ENCODE measurements at regions not wholly inside any gene's neighbourhood (a gene's known extent, or its start where the extent isn't known, plus 50 kb on each side); places are given as distances from the start of the nearest gene placed in this dataset.

DNA sequence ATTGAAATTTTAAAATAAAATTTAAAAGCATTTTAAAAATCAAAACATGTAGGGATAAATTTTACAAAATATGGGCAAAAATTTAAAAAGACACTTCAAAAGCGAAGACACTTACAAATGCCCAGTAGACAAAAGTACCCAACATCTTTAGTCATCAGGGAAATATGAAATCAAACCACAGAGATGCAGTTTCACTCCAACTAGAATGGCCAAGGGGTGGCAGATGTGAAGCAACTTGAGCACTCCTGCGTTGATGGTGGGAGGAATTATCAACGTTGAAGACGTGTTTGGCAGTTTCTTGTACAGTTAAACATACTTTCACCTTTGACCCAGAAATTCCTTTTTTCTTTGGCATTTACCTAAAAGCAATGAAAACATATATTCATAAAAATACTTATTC, 518.0 kb upstream of the SGCG start:
- 91% methylated on average over 4 of the region's 4 CpGs for WGBS
- no peaks in the 10 kb centered on the region for H3K4me1 ChIP-seq (ENCODE audit: control insufficient read depth in 2 of 2, insufficient read depth in 2 of 2, low read length in 2 of 2)
- H3K4me3 ChIP-seq (ENCODE audit: low read length in 2 of 2) = no peak overlapping the region
- no peak for DNase-seq (ENCODE audit: low read depth in 6 of 9, low spot score in 9 of 9)
- H3K27me3 ChIP-seq (ENCODE audit: control insufficient read depth in 2 of 2, insufficient read depth in 1 of 2, low read length in 1 of 2) = no peaks in the 10 kb centered on the region
- H3K36me3 ChIP-seq (ENCODE audit: control insufficient read depth in 2 of 2, insufficient read depth in 2 of 2, low read length in 1 of 2) = no peaks in the 10 kb centered on the region
- H3K9me3 ChIP-seq (ENCODE audit: control insufficient read depth in 2 of 2, insufficient read depth in 1 of 2, low read length in 1 of 2) = no peaks in the 10 kb centered on the region
- H3K27ac ChIP-seq (ENCODE audit: low read depth in 1 of 2, low read length in 1 of 2) = no peak overlapping the region

GRCh38 chr13:22665506-22665905, 515.3 kb upstream of the SGCG start:
- H3K36me3 ChIP-seq (ENCODE audit: control insufficient read depth in 2 of 2, insufficient read depth in 2 of 2, low read length in 1 of 2) = no peaks in the 10 kb centered on the region
- no peak overlapping the region for H3K4me3 ChIP-seq (ENCODE audit: low read length in 2 of 2)
- no peaks in the 10 kb centered on the region for H3K27me3 ChIP-seq (ENCODE audit: control insufficient read depth in 2 of 2, insufficient read depth in 1 of 2, low read length in 1 of 2)
- H3K4me1 ChIP-seq (ENCODE audit: control insufficient read depth in 2 of 2, insufficient read depth in 2 of 2, low read length in 2 of 2) = no peaks in the 10 kb centered on the region
- no peak for DNase-seq (ENCODE audit: low read depth in 6 of 9, low spot score in 9 of 9)
- 67% methylated on average over 2 of the region's 2 CpGs for WGBS
- H3K9me3 ChIP-seq (ENCODE audit: control insufficient read depth in 2 of 2, insufficient read depth in 1 of 2, low read length in 1 of 2) = no peaks in the 10 kb centered on the region
- no peak overlapping the region for H3K27ac ChIP-seq (ENCODE audit: low read depth in 1 of 2, low read length in 1 of 2)

DNA sequence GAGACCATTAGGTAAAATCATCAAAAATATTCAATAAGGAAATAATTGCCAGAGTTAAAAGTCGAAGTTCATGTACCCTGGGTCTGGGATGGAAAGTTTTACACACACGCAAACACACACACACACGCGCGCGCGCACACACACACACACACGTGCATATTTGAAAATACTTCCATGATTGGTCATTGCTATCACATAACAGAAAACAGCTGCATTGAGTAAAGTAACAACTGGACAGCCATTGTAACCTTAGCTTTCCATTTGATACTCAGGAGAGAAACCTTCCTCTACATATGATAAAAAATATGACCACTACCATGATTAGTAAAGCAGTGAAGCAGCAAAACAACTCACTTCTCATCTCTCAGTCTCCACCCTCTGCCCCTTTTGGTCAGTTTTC, 490.0 kb upstream of the SGCG start:
- no peaks in the 10 kb centered on the region for H3K36me3 ChIP-seq (ENCODE audit: control insufficient read depth in 2 of 2, insufficient read depth in 2 of 2, low read length in 1 of 2)
- H3K27ac ChIP-seq (ENCODE audit: low read depth in 1 of 2, low read length in 1 of 2) = no peak overlapping the region
- no peaks in the 10 kb centered on the region for H3K9me3 ChIP-seq (ENCODE audit: control insufficient read depth in 2 of 2, insufficient read depth in 1 of 2, low read length in 1 of 2)
- no peaks in the 10 kb centered on the region for H3K27me3 ChIP-seq (ENCODE audit: control insufficient read depth in 2 of 2, insufficient read depth in 1 of 2, low read length in 1 of 2)
- no peak overlapping the region for H3K4me3 ChIP-seq (ENCODE audit: low read length in 2 of 2)
- DNase-seq (ENCODE audit: low read depth in 6 of 9, low spot score in 9 of 9) = no peak
- H3K4me1 ChIP-seq (ENCODE audit: control insufficient read depth in 2 of 2, insufficient read depth in 2 of 2, low read length in 2 of 2) = no peaks in the 10 kb centered on the region
- WGBS = 81% methylated on average over 8 of the region's 8 CpGs

DNA sequence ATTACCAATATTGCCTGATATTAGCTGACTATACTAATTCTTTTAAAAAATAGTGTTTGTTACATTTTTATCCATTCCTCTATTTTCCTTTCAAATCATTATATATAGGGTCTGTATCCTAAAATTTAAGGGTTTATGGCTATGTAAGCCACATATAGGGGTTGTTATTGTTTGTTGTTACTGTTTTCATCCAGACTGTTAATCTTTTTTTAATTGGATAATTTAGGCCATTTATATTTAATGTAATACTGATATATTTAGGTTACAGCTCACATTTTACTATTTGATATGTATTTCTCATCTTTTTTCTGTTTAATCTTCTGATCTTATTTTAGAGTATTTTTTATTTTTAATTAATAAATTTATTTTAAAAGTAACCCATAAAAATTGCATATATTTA, 487.1 kb upstream of the SGCG start:
- Histone ChIP-seq H3K36me3 (ENCODE audit: control insufficient read depth in 2 of 2, insufficient read depth in 2 of 2, low read length in 1 of 2) (no peaks in the 10 kb centered on the region), H3K4me3 (ENCODE audit: low read length in 2 of 2) (no peak overlapping the region), H3K27ac (ENCODE audit: low read depth in 1 of 2, low read length in 1 of 2) (no peak overlapping the region), H3K9me3 (ENCODE audit: control insufficient read depth in 2 of 2, insufficient read depth in 1 of 2, low read length in 1 of 2) (no peaks in the 10 kb centered on the region), H3K27me3 (ENCODE audit: control insufficient read depth in 2 of 2, insufficient read depth in 1 of 2, low read length in 1 of 2) (no peaks in the 10 kb centered on the region), H3K4me1 (ENCODE audit: control insufficient read depth in 2 of 2, insufficient read depth in 2 of 2, low read length in 2 of 2) (no peaks in the 10 kb centered on the region)
- no peak for DNase-seq (ENCODE audit: low read depth in 6 of 9, low spot score in 9 of 9)

DNA sequence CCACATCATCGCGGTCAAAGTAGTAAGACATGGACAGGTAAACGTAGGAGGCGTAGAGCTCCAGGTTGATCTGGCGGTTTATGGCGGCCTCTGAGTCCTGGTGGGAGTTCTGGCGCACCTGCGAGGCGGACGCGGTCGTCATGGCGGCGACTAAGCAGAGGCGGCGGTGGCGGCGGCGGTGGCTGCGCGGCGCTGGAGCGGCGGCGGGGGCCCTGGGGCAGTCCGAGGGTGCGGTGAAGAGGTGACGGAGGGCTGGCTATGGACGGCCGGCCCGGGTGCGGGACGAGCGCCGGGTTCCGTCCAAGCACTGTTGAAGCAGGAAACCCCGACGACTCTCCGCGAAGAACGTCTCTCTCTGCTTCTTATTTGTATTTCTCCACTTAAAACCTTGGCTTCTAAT, 484.3 kb upstream of the SGCG start:
- Histone ChIP-seq H3K4me1 (ENCODE audit: control insufficient read depth in 2 of 2, insufficient read depth in 2 of 2, low read length in 2 of 2) (no peaks in the 10 kb centered on the region), H3K9me3 (ENCODE audit: control insufficient read depth in 2 of 2, insufficient read depth in 1 of 2, low read length in 1 of 2) (no peaks in the 10 kb centered on the region), H3K27ac (ENCODE audit: low read depth in 1 of 2, low read length in 1 of 2) (no peak overlapping the region), H3K4me3 (ENCODE audit: low read length in 2 of 2) (no peak overlapping the region), H3K36me3 (ENCODE audit: control insufficient read depth in 2 of 2, insufficient read depth in 2 of 2, low read length in 1 of 2) (no peaks in the 10 kb centered on the region), H3K27me3 (ENCODE audit: control insufficient read depth in 2 of 2, insufficient read depth in 1 of 2, low read length in 1 of 2) (no peaks in the 10 kb centered on the region)
- DNase-seq (ENCODE audit: low read depth in 6 of 9, low spot score in 9 of 9) = no peak
- 76% methylated on average over 41 of the region's 41 CpGs for WGBS

DNA sequence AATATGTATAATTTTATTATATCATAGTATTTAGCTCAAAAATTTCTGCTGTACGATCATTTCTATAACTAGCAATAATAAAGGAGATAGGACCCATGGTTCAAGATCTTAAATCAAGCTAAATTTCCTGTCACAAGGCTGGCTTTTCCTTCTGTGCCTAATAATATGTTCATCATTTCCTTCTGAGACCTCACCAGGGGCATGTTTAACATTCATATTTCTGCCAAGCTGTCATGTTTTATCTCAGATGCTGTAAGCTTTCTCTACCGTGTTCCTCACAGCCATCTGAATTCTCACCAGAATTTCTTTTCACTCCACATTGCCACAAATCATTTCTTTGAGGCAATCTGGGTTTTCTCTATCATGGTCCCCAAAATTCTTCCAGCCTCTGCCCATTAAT, 482.3 kb upstream of the SGCG start:
- no peak overlapping the region for H3K27ac ChIP-seq (ENCODE audit: low read depth in 1 of 2, low read length in 1 of 2)
- H3K27me3 ChIP-seq (ENCODE audit: control insufficient read depth in 2 of 2, insufficient read depth in 1 of 2, low read length in 1 of 2) = no peaks in the 10 kb centered on the region
- H3K4me1 ChIP-seq (ENCODE audit: control insufficient read depth in 2 of 2, insufficient read depth in 2 of 2, low read length in 2 of 2) = no peaks in the 10 kb centered on the region
- 80% methylated on average over 2 of the region's 2 CpGs for WGBS
- no peak for DNase-seq (ENCODE audit: low read depth in 6 of 9, low spot score in 9 of 9)
- H3K4me3 ChIP-seq (ENCODE audit: low read length in 2 of 2) = no peak overlapping the region
- no peaks in the 10 kb centered on the region for H3K36me3 ChIP-seq (ENCODE audit: control insufficient read depth in 2 of 2, insufficient read depth in 2 of 2, low read length in 1 of 2)
- H3K9me3 ChIP-seq (ENCODE audit: control insufficient read depth in 2 of 2, insufficient read depth in 1 of 2, low read length in 1 of 2) = no peaks in the 10 kb centered on the region

GRCh38 chr13:22700246-22700887, 480.4 kb upstream of the SGCG start:
- Histone ChIP-seq H3K9me3 (ENCODE audit: control insufficient read depth in 2 of 2, insufficient read depth in 1 of 2, low read length in 1 of 2) (peaks cover 0 to 2% of the 10 kb centered on the region in 2 donors), H3K27ac (ENCODE audit: low read depth in 1 of 2, low read length in 1 of 2) (no peak overlapping the region), H3K4me3 (ENCODE audit: low read length in 2 of 2) (no peak overlapping the region), H3K36me3 (ENCODE audit: control insufficient read depth in 2 of 2, insufficient read depth in 2 of 2, low read length in 1 of 2) (no peaks in the 10 kb centered on the region), H3K4me1 (ENCODE audit: control insufficient read depth in 2 of 2, insufficient read depth in 2 of 2, low read length in 2 of 2) (no peaks in the 10 kb centered on the region), H3K27me3 (ENCODE audit: control insufficient read depth in 2 of 2, insufficient read depth in 1 of 2, low read length in 1 of 2) (no peaks in the 10 kb centered on the region)
- WGBS = 94% methylated on average over 6 of the region's 6 CpGs
- peak in 1 of 9 donors; percentile 1 for DNase-seq (ENCODE audit: low read depth in 6 of 9, low spot score in 9 of 9)

GRCh38 chr13:22703601-22704209, 477.1 kb upstream of the SGCG start:
- WGBS = 87% methylated on average over 9 of the region's 9 CpGs
- no peak overlapping the region for H3K4me3 ChIP-seq (ENCODE audit: low read length in 2 of 2)
- H3K27ac ChIP-seq (ENCODE audit: low read depth in 1 of 2, low read length in 1 of 2) = no peak overlapping the region
- no peaks in the 10 kb centered on the region for H3K36me3 ChIP-seq (ENCODE audit: control insufficient read depth in 2 of 2, insufficient read depth in 2 of 2, low read length in 1 of 2)
- no peaks in the 10 kb centered on the region for H3K27me3 ChIP-seq (ENCODE audit: control insufficient read depth in 2 of 2, insufficient read depth in 1 of 2, low read length in 1 of 2)
- DNase-seq (ENCODE audit: low read depth in 6 of 9, low spot score in 9 of 9) = no peak
- H3K4me1 ChIP-seq (ENCODE audit: control insufficient read depth in 2 of 2, insufficient read depth in 2 of 2, low read length in 2 of 2) = no peaks in the 10 kb centered on the region
- peaks cover 0 to 6% of the 10 kb centered on the region in 2 donors for H3K9me3 ChIP-seq (ENCODE audit: control insufficient read depth in 2 of 2, insufficient read depth in 1 of 2, low read length in 1 of 2)

GRCh38 chr13:22707946-22708345, 472.8 kb upstream of the SGCG start:
- Histone ChIP-seq H3K36me3 (ENCODE audit: control insufficient read depth in 2 of 2, insufficient read depth in 2 of 2, low read length in 1 of 2) (no peaks in the 10 kb centered on the region), H3K4me1 (ENCODE audit: control insufficient read depth in 2 of 2, insufficient read depth in 2 of 2, low read length in 2 of 2) (no peaks in the 10 kb centered on the region), H3K9me3 (ENCODE audit: control insufficient read depth in 2 of 2, insufficient read depth in 1 of 2, low read length in 1 of 2) (peaks cover 0 to 6% of the 10 kb centered on the region in 2 donors), H3K27ac (ENCODE audit: low read depth in 1 of 2, low read length in 1 of 2) (no peak overlapping the region), H3K4me3 (ENCODE audit: low read length in 2 of 2) (no peak overlapping the region), H3K27me3 (ENCODE audit: control insufficient read depth in 2 of 2, insufficient read depth in 1 of 2, low read length in 1 of 2) (no peaks in the 10 kb centered on the region)
- no peak for DNase-seq (ENCODE audit: low read depth in 6 of 9, low spot score in 9 of 9)
- 96% methylated on average over 5 of the region's 5 CpGs for WGBS
